ENCODE measurements at regions not wholly inside any gene's neighbourhood (a gene's known extent, or its start where the extent isn't known, plus 50 kb on each side); places are given as distances from the start of the nearest gene placed in this dataset. TPM values are rescaled to one million over a fixed set of nuclear protein-coding genes. Genes with fewer than 3 reads are reported as not detected.

Small RNA genes lying in the stretch of these regions (small RNA-seq; reads per million reads assigned to genes)
- gene RF00019 = not detected
- gene RN7SKP107 = not detected

All from GM12878 (cell line).